ENCODE measurements at regions not wholly inside any gene's neighbourhood (a gene's known extent, or its start where the extent isn't known, plus 50 kb on each side); places are given as distances from the start of the nearest gene placed in this dataset.
A peak's percentile ranks its signal among the peaks of the same experiment; 100 is the strongest.

GRCh38 chr2:205932861-205933260 lies 153.1 kb downstream of the INO80D start:
- Histone ChIP-seq H3K27me3 (ENCODE audit: control insufficient read depth, insufficient read depth, low read length) (peaks cover 3% of the 10 kb centered on the region), H3K79me2 (ENCODE audit: control insufficient read depth, insufficient read depth, low read length) (no peaks in the 10 kb centered on the region), H3K9ac (ENCODE audit: insufficient read depth, low read length) (no peak overlapping the region), H4K20me1 (ENCODE audit: control insufficient read depth, extremely low read depth, insufficient read depth, low read length) (no peaks in the 10 kb centered on the region), H3K9me3 (ENCODE audit: control insufficient read depth, insufficient read depth, low read depth, low read length) (no peaks in the 10 kb centered on the region), H3K4me2 (ENCODE audit: extremely low read depth, insufficient read depth, low read length) (no peak overlapping the region), H3K4me3 (replicated peaks in 1 of 4; ENCODE audit: control extremely low read depth in 1 of 4, insufficient read depth in 1 of 4, low read depth in 3 of 4, low read length in 4 of 4) (no peak overlapping the region), H3K4me1 (ENCODE audit: control insufficient read depth, extremely low read depth, insufficient read depth, low read length) (no peaks in the 10 kb centered on the region), H3K36me3 (ENCODE audit: control insufficient read depth, insufficient read depth, low read length) (no peaks in the 10 kb centered on the region), H3K27ac (ENCODE audit: insufficient read depth, low read length) (no peak overlapping the region), H2AFZ (ENCODE audit: low read length) (no peak overlapping the region)
- DNase-seq (ENCODE audit: low read depth in 2 of 2) = no peak
- TF ChIP-seq EZH2 (IDR thresholded peaks at IDR 0.05; ENCODE audit: low read length, missing control alignments) (no peak), CTCF (conservative IDR thresholded peaks at IDR 0.05 in 1 of 2, IDR thresholded peaks at IDR 0.05 in 1 of 2; ENCODE audit: low read depth in 1 of 2, low read length in 2 of 2) (no peak)

- H3K27ac ChIP-seq (ENCODE audit: insufficient read depth, low read length) = no peak overlapping the region
- peak in 1 of 2 donors; percentile 49 for DNase-seq (ENCODE audit: low read depth in 2 of 2)
Measured at GRCh38 chr2:205931388-205931787, 154.6 kb downstream of the INO80D start.

GRCh38 chr2:205930209-205930608 lies 155.8 kb downstream of the INO80D start:
- Histone ChIP-seq H3K4me3 (replicated peaks in 1 of 4; ENCODE audit: control extremely low read depth in 1 of 4, insufficient read depth in 1 of 4, low read depth in 3 of 4, low read length in 4 of 4) (no peak overlapping the region), H3K9ac (ENCODE audit: insufficient read depth, low read length) (no peak overlapping the region), H3K4me1 (ENCODE audit: control insufficient read depth, extremely low read depth, insufficient read depth, low read length) (no peaks in the 10 kb centered on the region), H2AFZ (ENCODE audit: low read length) (no peak overlapping the region), H3K9me3 (ENCODE audit: control insufficient read depth, insufficient read depth, low read depth, low read length) (no peaks in the 10 kb centered on the region), H3K27me3 (ENCODE audit: control insufficient read depth, insufficient read depth, low read length) (peaks cover 5% of the 10 kb centered on the region), H3K79me2 (ENCODE audit: control insufficient read depth, insufficient read depth, low read length) (no peaks in the 10 kb centered on the region), H3K27ac (ENCODE audit: insufficient read depth, low read length) (no peak overlapping the region), H4K20me1 (ENCODE audit: control insufficient read depth, extremely low read depth, insufficient read depth, low read length) (no peaks in the 10 kb centered on the region), H3K4me2 (ENCODE audit: extremely low read depth, insufficient read depth, low read length) (no peak overlapping the region), H3K36me3 (ENCODE audit: control insufficient read depth, insufficient read depth, low read length) (no peaks in the 10 kb centered on the region)
- no peak for TF ChIP-seq EZH2 (IDR thresholded peaks at IDR 0.05; ENCODE audit: low read length, missing control alignments)
- TF ChIP-seq CTCF (conservative IDR thresholded peaks at IDR 0.05 in 1 of 2, IDR thresholded peaks at IDR 0.05 in 1 of 2; ENCODE audit: low read depth in 1 of 2, low read length in 2 of 2) = no peak
- DNase-seq (ENCODE audit: low read depth in 2 of 2) = peak; percentile 43 to 48

More at GRCh38 chr2:205931388-205931787, 154.6 kb downstream of the INO80D start:
- Histone ChIP-seq H4K20me1 (ENCODE audit: control insufficient read depth, extremely low read depth, insufficient read depth, low read length) (no peaks in the 10 kb centered on the region), H2AFZ (ENCODE audit: low read length) (peak overlapping the region; percentile 44), H3K27me3 (ENCODE audit: control insufficient read depth, insufficient read depth, low read length) (peaks cover 5% of the 10 kb centered on the region), H3K9ac (ENCODE audit: insufficient read depth, low read length) (no peak overlapping the region), H3K36me3 (ENCODE audit: control insufficient read depth, insufficient read depth, low read length) (no peaks in the 10 kb centered on the region), H3K4me2 (ENCODE audit: extremely low read depth, insufficient read depth, low read length) (peak overlapping the region; percentile 48), H3K4me3 (replicated peaks in 1 of 4; ENCODE audit: control extremely low read depth in 1 of 4, insufficient read depth in 1 of 4, low read depth in 3 of 4, low read length in 4 of 4) (no peak overlapping the region), H3K4me1 (ENCODE audit: control insufficient read depth, extremely low read depth, insufficient read depth, low read length) (no peaks in the 10 kb centered on the region), H3K9me3 (ENCODE audit: control insufficient read depth, insufficient read depth, low read depth, low read length) (no peaks in the 10 kb centered on the region), H3K79me2 (ENCODE audit: control insufficient read depth, insufficient read depth, low read length) (no peaks in the 10 kb centered on the region)
- TF ChIP-seq CTCF (conservative IDR thresholded peaks at IDR 0.05 in 1 of 2, IDR thresholded peaks at IDR 0.05 in 1 of 2; ENCODE audit: low read depth in 1 of 2, low read length in 2 of 2) (no peak), EZH2 (IDR thresholded peaks at IDR 0.05; ENCODE audit: low read length, missing control alignments) (no peak)

Data from fibroblast of lung (primary cell).